Endothelial cell (in vitro differentiated cells): ENCODE measurements at regions not wholly inside any gene's neighbourhood (a gene's known extent, or its start where the extent isn't known, plus 50 kb on each side); places are given as distances from the start of the nearest gene placed in this dataset.

ENCODE experiments used
- DNase-seq: peaks from one replicate; pipeline ENCODE4 v3.0.0; 2021; ENCODE audit warnings: low spot score
- H3K27ac Mint-ChIP-seq: one replicate; pipeline ENCODE4 v1.8.0; 2021; ENCODE audit warnings: mixed read lengths, inconsistent platforms; ENCODE audit not compliant: unreplicated experiment
- H3K27me3 Mint-ChIP-seq: one replicate; pipeline ENCODE4 v1.8.0; 2021; ENCODE audit warnings: mild to moderate bottlenecking, moderate library complexity, mixed read lengths, inconsistent platforms; ENCODE audit not compliant: unreplicated experiment
- H3K36me3 Mint-ChIP-seq: one replicate; pipeline ENCODE4 v1.8.0; 2021; ENCODE audit warnings: mild to moderate bottlenecking, low read depth, mixed read lengths, inconsistent platforms; ENCODE audit not compliant: unreplicated experiment
- H3K4me1 Mint-ChIP-seq: one replicate; pipeline ENCODE4 v1.8.0; 2021; ENCODE audit warnings: mild to moderate bottlenecking, mixed read lengths, inconsistent platforms; ENCODE audit not compliant: unreplicated experiment
- H3K4me3 Mint-ChIP-seq: one replicate; pipeline ENCODE4 v1.8.0; 2021; ENCODE audit warnings: mild to moderate bottlenecking, mixed read lengths, inconsistent platforms; ENCODE audit not compliant: unreplicated experiment
- H3K9me3 Mint-ChIP-seq: one replicate; pipeline ENCODE4 v1.8.0; 2021; ENCODE audit warnings: mixed read lengths, inconsistent platforms; ENCODE audit not compliant: unreplicated experiment
- TF ChIP-seq, protein P1 (sequence below): fragments of 200-600 bp; sonication (generic); IDR thresholded peaks from one replicate; pipeline ENCODE4 v1.5.0; 2021; ENCODE audit warnings: antibody characterized with exemption; ENCODE audit not compliant: unreplicated experiment

DNA sequence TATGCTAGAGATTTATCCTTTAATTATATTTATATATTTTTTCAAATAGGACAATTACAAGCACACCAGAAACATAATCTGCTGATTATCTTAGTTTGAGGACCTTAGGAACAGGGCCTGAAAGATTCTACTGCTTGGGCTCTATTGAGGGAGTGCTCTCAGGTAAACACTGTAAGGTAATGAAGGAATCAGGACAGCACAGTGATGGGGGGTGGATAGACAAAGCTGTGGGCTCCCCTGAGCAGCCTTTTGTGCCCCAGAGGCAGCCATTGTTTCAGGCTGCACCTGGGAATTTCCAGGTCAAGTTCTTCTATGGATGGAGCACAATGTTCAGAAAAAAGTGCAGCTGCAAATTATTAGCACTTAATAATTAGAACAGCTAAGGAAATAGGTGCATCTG lies 848.0 kb upstream of the CADM2 start:
- Mint-ChIP-seq H3K27ac (no peak overlapping the region), H3K27me3 (peaks cover 3% of the 10 kb centered on the region), H3K9me3 (no peaks in the 10 kb centered on the region), H3K36me3 (no peaks in the 10 kb centered on the region), H3K4me1 (no peaks in the 10 kb centered on the region), H3K4me3 (no peak overlapping the region)
- TF ChIP-seq, protein P1, sequence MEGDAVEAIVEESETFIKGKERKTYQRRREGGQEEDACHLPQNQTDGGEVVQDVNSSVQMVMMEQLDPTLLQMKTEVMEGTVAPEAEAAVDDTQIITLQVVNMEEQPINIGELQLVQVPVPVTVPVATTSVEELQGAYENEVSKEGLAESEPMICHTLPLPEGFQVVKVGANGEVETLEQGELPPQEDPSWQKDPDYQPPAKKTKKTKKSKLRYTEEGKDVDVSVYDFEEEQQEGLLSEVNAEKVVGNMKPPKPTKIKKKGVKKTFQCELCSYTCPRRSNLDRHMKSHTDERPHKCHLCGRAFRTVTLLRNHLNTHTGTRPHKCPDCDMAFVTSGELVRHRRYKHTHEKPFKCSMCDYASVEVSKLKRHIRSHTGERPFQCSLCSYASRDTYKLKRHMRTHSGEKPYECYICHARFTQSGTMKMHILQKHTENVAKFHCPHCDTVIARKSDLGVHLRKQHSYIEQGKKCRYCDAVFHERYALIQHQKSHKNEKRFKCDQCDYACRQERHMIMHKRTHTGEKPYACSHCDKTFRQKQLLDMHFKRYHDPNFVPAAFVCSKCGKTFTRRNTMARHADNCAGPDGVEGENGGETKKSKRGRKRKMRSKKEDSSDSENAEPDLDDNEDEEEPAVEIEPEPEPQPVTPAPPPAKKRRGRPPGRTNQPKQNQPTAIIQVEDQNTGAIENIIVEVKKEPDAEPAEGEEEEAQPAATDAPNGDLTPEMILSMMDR: no peak
- DNase-seq: no peak

DNA sequence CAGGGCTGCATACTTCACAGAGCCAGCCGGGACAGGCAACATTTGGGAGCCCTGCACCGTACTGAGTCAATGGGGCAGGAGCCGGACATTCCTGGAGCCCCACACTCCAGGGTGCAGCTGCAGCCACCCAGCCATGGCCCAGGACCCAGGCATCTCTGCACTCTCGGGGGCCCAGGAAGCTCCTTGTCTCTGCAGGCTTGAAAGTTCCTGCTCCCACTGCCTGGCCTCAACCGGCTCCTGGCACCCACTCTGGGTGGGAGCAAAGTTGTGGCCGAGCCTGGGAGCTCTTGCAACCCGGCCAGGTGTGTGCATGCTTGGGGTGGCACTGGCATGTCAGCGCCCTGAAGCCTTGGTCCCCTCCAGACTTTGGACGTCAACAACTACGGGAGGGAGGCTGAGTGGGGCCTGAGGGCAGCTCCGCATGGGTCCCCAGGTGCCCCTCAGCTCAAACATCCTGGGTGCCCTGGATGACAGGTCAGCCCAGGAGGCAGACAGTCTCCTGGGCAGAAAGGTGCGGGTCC lies 833.5 kb upstream of the CADM2 start:
- no peak overlapping the region for H3K4me3 Mint-ChIP-seq
- no peak overlapping the region for H3K27ac Mint-ChIP-seq
- no peaks in the 10 kb centered on the region for H3K27me3 Mint-ChIP-seq
- DNase-seq: no peak
- H3K4me1 Mint-ChIP-seq: no peaks in the 10 kb centered on the region
- TF ChIP-seq, protein P1: no peak
- H3K9me3 Mint-ChIP-seq: no peaks in the 10 kb centered on the region
- H3K36me3 Mint-ChIP-seq: no peaks in the 10 kb centered on the region

DNA sequence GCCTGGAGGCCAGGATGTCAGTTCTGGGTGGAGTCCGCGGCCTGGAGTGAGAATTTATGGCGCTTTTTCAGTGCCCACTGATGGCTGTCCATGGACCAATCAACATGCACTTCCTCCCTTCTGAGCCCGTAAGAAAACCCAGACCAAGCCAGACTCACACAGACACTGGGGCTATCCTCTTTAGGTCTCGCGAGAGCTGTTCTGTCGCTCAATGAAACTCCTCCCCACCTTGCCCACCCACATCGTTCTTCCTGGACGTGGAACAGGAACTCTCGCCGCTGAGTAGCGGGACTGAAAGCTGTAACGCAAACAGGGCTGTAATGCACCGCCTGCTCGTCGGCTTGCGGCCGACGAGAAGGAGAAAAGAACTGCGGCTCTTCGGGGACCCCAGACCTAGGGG lies 833.0 kb upstream of the CADM2 start:
- Mint-ChIP-seq H3K9me3 (no peaks in the 10 kb centered on the region), H3K4me1 (no peaks in the 10 kb centered on the region), H3K27ac (no peak overlapping the region), H3K27me3 (no peaks in the 10 kb centered on the region), H3K4me3 (no peak overlapping the region), H3K36me3 (no peaks in the 10 kb centered on the region)
- no peak for DNase-seq
- TF ChIP-seq, protein P1: no peak

DNA sequence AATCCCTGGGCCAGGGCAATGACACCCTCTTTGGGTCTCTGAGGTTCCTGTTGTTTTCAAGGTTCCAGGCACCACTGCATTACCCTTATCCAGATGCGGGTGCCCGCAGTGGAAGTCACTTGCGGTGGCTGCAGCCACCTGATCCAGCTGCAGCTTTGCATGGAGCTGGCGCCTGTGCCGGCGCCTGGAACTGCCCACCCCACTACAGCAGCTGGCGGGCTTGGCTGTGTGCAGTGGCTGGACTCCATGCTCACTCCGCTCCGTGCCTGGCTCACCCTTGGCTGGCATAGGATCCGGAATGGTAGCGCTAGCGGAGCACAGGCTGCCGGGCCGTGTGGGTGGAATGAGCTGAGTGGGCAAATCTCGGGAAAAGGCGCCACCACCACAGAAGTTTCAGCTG lies 832.6 kb upstream of the CADM2 start:
- Mint-ChIP-seq H3K27me3 (no peaks in the 10 kb centered on the region), H3K36me3 (no peaks in the 10 kb centered on the region), H3K9me3 (no peaks in the 10 kb centered on the region), H3K4me3 (no peak overlapping the region), H3K4me1 (no peaks in the 10 kb centered on the region), H3K27ac (no peak overlapping the region)
- TF ChIP-seq, protein P1: no peak
- no peak for DNase-seq

DNA sequence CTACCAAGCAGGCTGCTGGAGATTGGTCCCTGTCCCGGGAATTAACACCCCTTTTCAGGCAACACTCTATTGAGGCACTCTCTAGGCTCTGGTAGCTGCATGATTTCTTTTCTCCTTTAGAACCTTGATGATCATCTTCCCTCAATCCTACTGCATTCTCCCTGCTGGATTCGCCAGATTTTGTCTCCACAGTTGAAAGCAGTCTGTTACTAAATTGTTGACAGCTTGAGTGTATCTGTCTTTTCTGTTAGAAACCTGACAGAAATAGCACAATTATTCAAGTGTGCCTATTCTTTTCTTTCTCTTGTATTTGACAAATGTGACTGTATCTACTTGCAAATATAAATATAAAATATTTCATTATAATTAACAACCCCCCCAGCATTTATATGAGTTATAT lies 830.8 kb upstream of the CADM2 start:
- no peaks in the 10 kb centered on the region for H3K4me1 Mint-ChIP-seq
- no peaks in the 10 kb centered on the region for H3K36me3 Mint-ChIP-seq
- TF ChIP-seq, protein P1: no peak
- H3K4me3 Mint-ChIP-seq: no peak overlapping the region
- no peak for DNase-seq
- H3K27me3 Mint-ChIP-seq: no peaks in the 10 kb centered on the region
- H3K27ac Mint-ChIP-seq: no peak overlapping the region
- no peaks in the 10 kb centered on the region for H3K9me3 Mint-ChIP-seq
